PC-3 (cell line): ENCODE measurements at regions not wholly inside any gene's neighbourhood (a gene's known extent, or its start where the extent isn't known, plus 50 kb on each side); places are given as distances from the start of the nearest gene placed in this dataset.

Experiments
- ATAC-seq: fragments of 200-7000 bp; cut with Tn5 transposase; 2 replicates; pipeline ENCODE4 v1.9.1; 2020; ENCODE audit warnings: mild to moderate bottlenecking, moderate library complexity
- BruUV-seq: library from RNA; stranded (reverse); fragments of 400-500 nt; replicated peaks from 2 replicates; lab custom pipeline; 2021; lab: Mats Ljungman, UMichigan
- CTCF ChIA-PET: fragments of 300-600 bp; sonication (Branson Sonifier 250); formaldehyde crosslinking; loops from one replicate; lab custom pipeline; 2022; ENCODE audit warnings: antibody characterized with exemption; lab: Charles Lee
- POLR2A ChIA-PET: fragments of 300-600 bp; sonication (Branson Sonifier 250); formaldehyde crosslinking; loops from one replicate; lab custom pipeline; 2022; ENCODE audit warnings: antibody characterized with exemption; ENCODE audit not compliant: unreplicated experiment; lab: Charles Lee
- DNase-seq: peaks from one replicate; pipeline ENCODE4 v3.0.0-alpha.2; 2015
- H2AFZ ChIP-seq: fragments of 300-600 bp; sonication (generic); 2 replicates; pipeline ENCODE4 v1.6.0; 2016; ENCODE audit warnings: antibody characterized with exemption, low read length
- H3F3A ChIP-seq: fragments of 300-600 bp; sonication (generic); one replicate; pipeline ENCODE4 v1.6.0; 2017; ENCODE audit warnings: antibody characterized with exemption, low read length, control low read depth, mild to moderate bottlenecking; ENCODE audit not compliant: unreplicated experiment
- H3K27ac ChIP-seq: fragments of 300-600 bp; sonication (generic); 2 replicates; pipeline ENCODE4 v1.5.1; 2016; ENCODE audit warnings: mild to moderate bottlenecking, low read length
- H3K27me3 ChIP-seq: fragments of 300-600 bp; sonication (generic); 2 replicates; pipeline ENCODE4 v1.6.1; 2016; ENCODE audit warnings: low read length, mixed read lengths
- H3K36me3 ChIP-seq: fragments of 300-600 bp; sonication (generic); 2 replicates; pipeline ENCODE4 v1.6.1; 2016; ENCODE audit warnings: low read depth, mixed run types, low read length, mixed read lengths
- H3K4me1 ChIP-seq: fragments of 300-600 bp; sonication (generic); 2 replicates; pipeline ENCODE4 v1.5.1; 2016; ENCODE audit warnings: low read length; ENCODE audit not compliant: insufficient read depth
- H3K4me2 ChIP-seq: fragments of 300-600 bp; sonication (generic); 2 replicates; pipeline ENCODE4 v1.6.0; 2016; ENCODE audit warnings: low read length
- H3K4me3 ChIP-seq: fragments of 300-600 bp; sonication (generic); 2 replicates; pipeline ENCODE4 v1.5.1; 2016; ENCODE audit warnings: mild to moderate bottlenecking, low read length, mixed read lengths
- H3K79me2 ChIP-seq: fragments of 300-600 bp; sonication (generic); 2 replicates; pipeline ENCODE4 v1.6.1; 2017; ENCODE audit warnings: low read length, mixed read lengths
- H3K9ac ChIP-seq: fragments of 300-600 bp; sonication (generic); 2 replicates; pipeline ENCODE4 v1.6.0; 2016; ENCODE audit warnings: mild to moderate bottlenecking, low read length
- H3K9me2 ChIP-seq: fragments of 300-600 bp; sonication (generic); replicated peaks from 2 replicates; pipeline ENCODE4 v1.6.1; 2016; ENCODE audit warnings: mixed run types, low read length, mixed read lengths
- H3K9me3 ChIP-seq: fragments of 300-600 bp; sonication (generic); 2 replicates; pipeline ENCODE4 v1.6.1; 2016; ENCODE audit warnings: low read length, mixed read lengths
- H4K20me1 ChIP-seq: fragments of 300-600 bp; sonication (generic); 2 replicates; pipeline ENCODE4 v1.6.1; 2016; ENCODE audit warnings: low read length, mixed read lengths
- EZH2 ChIP-seq: fragments of 300-600 bp; sonication (generic); IDR thresholded peaks from one replicate; pipeline ENCODE4 v1.6.1; 2017; ENCODE audit warnings: antibody characterized with exemption, mild to moderate bottlenecking, low read length; ENCODE audit not compliant: unreplicated experiment
- EZH2phosphoT487 ChIP-seq: fragments of 300-600 bp; sonication (generic); IDR thresholded peaks from 2 replicates; pipeline ENCODE4 v1.6.1; 2018; ENCODE audit warnings: mild to moderate bottlenecking, antibody characterized with exemption, low read length, borderline replicate concordance
- intact Hi-C: fragments of 100-400 bp; cut with micrococcal nuclease; formaldehyde crosslinking; loops from 2 replicates; pipeline ENCODE4 v1.9.0; 2023

GRCh38 chr2:47226923-47227220, 50.6 kb upstream of the CALM2 start:
- no TSS peak for BruUV-seq
- Histone ChIP-seq H3K9me3 (no peaks in the 10 kb centered on the region), H3K36me3 (no peaks in the 10 kb centered on the region), H3K4me3 (no peak overlapping the region), H3K4me1 (peaks cover 13% of the 10 kb centered on the region), H3F3A (no peaks in the 10 kb centered on the region), H2AFZ (no peak overlapping the region), H3K9ac (no peak overlapping the region), H3K27ac (no peak overlapping the region), H3K27me3 (no peaks in the 10 kb centered on the region), H3K4me2 (no peak overlapping the region), H3K9me2 (no peaks in the 10 kb centered on the region), H3K79me2 (no peaks in the 10 kb centered on the region), H4K20me1 (no peaks in the 10 kb centered on the region)
- ATAC-seq (no peak), DNase-seq (no peak)
- intact Hi-C loops: no loop called here
- POLR2A ChIA-PET: interaction anchor here (0.6 kb wide), 1 partner anchor 515 kb away, joined by 6 read pairs; no protein-coding TSS in a partner anchor
- CTCF ChIA-PET: no interaction called here
- TF ChIP-seq EZH2phosphoT487: no peak

GRCh38 chr2:47226132-47226922, 50.0 kb upstream of the CALM2 start:
- intact Hi-C loops: no loop called here
- Histone ChIP-seq H4K20me1 (no peaks in the 10 kb centered on the region), H3K9ac (no peak overlapping the region), H3K4me1 (peaks cover 13% of the 10 kb centered on the region), H3K9me3 (no peaks in the 10 kb centered on the region), H3K4me3 (no peak overlapping the region), H3K27me3 (no peaks in the 10 kb centered on the region), H3K4me2 (no peak overlapping the region), H3K27ac (no peak overlapping the region), H3F3A (no peaks in the 10 kb centered on the region), H2AFZ (no peak overlapping the region), H3K36me3 (no peaks in the 10 kb centered on the region), H3K79me2 (no peaks in the 10 kb centered on the region), H3K9me2 (no peaks in the 10 kb centered on the region)
- no peak for ATAC-seq
- CTCF ChIA-PET: no interaction called here
- no TSS peak for BruUV-seq
- no peak for TF ChIP-seq EZH2
- no peak for TF ChIP-seq EZH2phosphoT487
- no peak for DNase-seq
- POLR2A ChIA-PET: interaction anchor here (0.6 kb wide), 1 partner anchor 514 kb away, joined by 6 read pairs; no protein-coding TSS in a partner anchor
